K562 (cell line): ENCODE measurements at regions not wholly inside any gene's neighbourhood (a gene's known extent, or its start where the extent isn't known, plus 50 kb on each side); places are given as distances from the start of the nearest gene placed in this dataset.

Source experiments
- CBFA2T3 ChIP-seq: fragments of 450-650 bp; IDR thresholded peaks from 2 replicates; pipeline ENCODE4 v1.6.1; 2017
- CEBPB ChIP-seq: fragments of 450-650 bp; IDR thresholded peaks from 2 replicates; pipeline ENCODE4 v1.6.1; 2016; ENCODE audit warnings: missing genetic modification characterization, missing compliant biosample characterization
- CREBBP ChIP-seq: IDR thresholded peaks from one replicate; pipeline ENCODE4 v1.6.1; 2012; ENCODE audit warnings: low read depth, mild to moderate bottlenecking, control low read depth, inconsistent platforms, low read length
- DNMT1 ChIP-seq: fragments of 450-650 bp; IDR thresholded peaks from 2 replicates; pipeline ENCODE4 v1.6.1; 2016; ENCODE audit warnings: antibody characterized with exemption, mild to moderate bottlenecking
- ELK3 ChIP-seq: fragments of 450-650 bp; formaldehyde crosslinking; IDR thresholded peaks from 2 replicates; pipeline ENCODE4 v1.4.0; 2020; ENCODE audit warnings: mild to moderate bottlenecking
- ESRRA ChIP-seq: fragments of 450-650 bp; IDR thresholded peaks from 2 replicates; pipeline ENCODE4 v1.6.1; 2014; ENCODE audit warnings: low read depth, mild to moderate bottlenecking, moderate library complexity, borderline replicate concordance
- EWSR1 ChIP-seq: fragments of 450-650 bp; IDR thresholded peaks from 2 replicates; pipeline ENCODE4 v1.6.1; 2018; ENCODE audit warnings: borderline replicate concordance, mild to moderate bottlenecking, low read depth, moderate library complexity; ENCODE audit not compliant: partially characterized antibody
- GATA2 ChIP-seq: sonication (generic); formaldehyde crosslinking; IDR thresholded peaks from 2 replicates; pipeline ENCODE4 v1.4.0; 2020; ENCODE audit warnings: mild to moderate bottlenecking, missing genetic modification reagents
- HNRNPK ChIP-seq: fragments of 200-400 bp; formaldehyde crosslinking; IDR thresholded peaks from one replicate; pipeline ENCODE4 v1.6.1; 2018; ENCODE audit warnings: mild to moderate bottlenecking, low read depth, low read length; ENCODE audit not compliant: poor library complexity, severe bottlenecking
- ILK ChIP-seq: fragments of 450-650 bp; IDR thresholded peaks from 2 replicates; pipeline ENCODE4 v1.6.1; 2016; ENCODE audit warnings: missing genetic modification characterization, low read depth, mild to moderate bottlenecking, missing compliant biosample characterization, moderate library complexity, borderline replicate concordance
- MBD2 ChIP-seq: sonication (generic); IDR thresholded peaks from 2 replicates; pipeline ENCODE4 v1.6.1; 2016; ENCODE audit warnings: low read depth, borderline replicate concordance
- MIER1 ChIP-seq: fragments of 450-650 bp; IDR thresholded peaks from 2 replicates; pipeline ENCODE4 v1.6.1; 2016; ENCODE audit warnings: antibody characterized with exemption, mild to moderate bottlenecking, low read depth
- MTF1 ChIP-seq: fragments of 250-450 bp; sonication (Bioruptor Pico); IDR thresholded peaks from 2 replicates; pipeline ENCODE4 v1.9.0; 2021; ENCODE audit warnings: moderate library complexity, mild to moderate bottlenecking, inconsistent platforms, borderline replicate concordance
- MYBL2 ChIP-seq, 2 experiments: fragments of 450-650 bp in 1 of 2; sonication (generic) in 1 of 2; formaldehyde crosslinking in 1 of 2; IDR thresholded peaks; 2 replicates each; pipeline versions ENCODE4 v1.6.1 to v1.8.1; 2017 to 2022; ENCODE audit warnings: borderline replicate concordance in 1 of 2, inconsistent platforms in 1 of 2, low read depth in 1 of 2, mild to moderate bottlenecking in 1 of 2, missing genetic modification reagents in 1 of 2, moderate library complexity in 1 of 2
- POLR2A ChIP-seq: fragments of 450-650 bp; conservative IDR thresholded peaks from 2 replicates; pipeline ENCODE4 v1.6.1; 2016
- POLR2G ChIP-seq: fragments of 200-400 bp; formaldehyde crosslinking; IDR thresholded peaks from 2 replicates; pipeline ENCODE4 v1.6.1; 2017; ENCODE audit warnings: low read depth, mild to moderate bottlenecking, antibody characterized with exemption, low read length, moderate library complexity
- RUNX1 ChIP-seq: sonication (generic); IDR thresholded peaks from 2 replicates; pipeline ENCODE4 v1.6.1; 2016; ENCODE audit warnings: antibody characterized with exemption, low read depth
- SPI1 ChIP-seq: IDR thresholded peaks from 2 replicates; pipeline ENCODE4 v1.6.1; 2011; ENCODE audit warnings: low read depth, low read length, control low read depth, borderline replicate concordance
- STAT5A ChIP-seq: IDR thresholded peaks from 2 replicates; pipeline ENCODE4 v1.6.1; 2012; ENCODE audit warnings: low read length, inconsistent platforms, borderline replicate concordance
- TAL1 ChIP-seq: fragments of 450-650 bp; IDR thresholded peaks from 2 replicates; pipeline ENCODE4 v1.6.1; 2016; ENCODE audit warnings: mild to moderate bottlenecking
- TCF7 ChIP-seq: sonication (generic); IDR thresholded peaks from 2 replicates; pipeline ENCODE4 v1.6.1; 2016; ENCODE audit warnings: antibody characterized with exemption, borderline replicate concordance
- VEZF1 ChIP-seq: fragments of 200-800 bp; sonication (Bioruptor generic); IDR thresholded peaks from 2 replicates; pipeline ENCODE4 v1.6.1; 2017; ENCODE audit warnings: missing genetic modification characterization, missing compliant biosample characterization
- ZBTB17 ChIP-seq: fragments of 450-650 bp; formaldehyde crosslinking; IDR thresholded peaks from 2 replicates; pipeline ENCODE4 v1.4.0; 2020; ENCODE audit warnings: mild to moderate bottlenecking
- ZFPM2 ChIP-seq: fragments of 250-450 bp; sonication (Bioruptor Pico); IDR thresholded peaks from 2 replicates; pipeline ENCODE4 v1.5.1; 2022; ENCODE audit warnings: mild to moderate bottlenecking
- TF ChIP-seq, protein P1 (sequence below): IDR thresholded peaks from 2 replicates; pipeline ENCODE4 v1.6.1; 2011; ENCODE audit warnings: borderline replicate concordance, low read depth, mild to moderate bottlenecking, moderate library complexity, low read length; ENCODE audit not compliant: insufficient read depth, poor library complexity, severe bottlenecking
- TF ChIP-seq, protein P2 (sequence below): sonication (generic); formaldehyde crosslinking; IDR thresholded peaks from 2 replicates; pipeline ENCODE4 v1.8.0; 2022; ENCODE audit warnings: mild to moderate bottlenecking, low read depth, missing genetic modification reagents

DNA sequence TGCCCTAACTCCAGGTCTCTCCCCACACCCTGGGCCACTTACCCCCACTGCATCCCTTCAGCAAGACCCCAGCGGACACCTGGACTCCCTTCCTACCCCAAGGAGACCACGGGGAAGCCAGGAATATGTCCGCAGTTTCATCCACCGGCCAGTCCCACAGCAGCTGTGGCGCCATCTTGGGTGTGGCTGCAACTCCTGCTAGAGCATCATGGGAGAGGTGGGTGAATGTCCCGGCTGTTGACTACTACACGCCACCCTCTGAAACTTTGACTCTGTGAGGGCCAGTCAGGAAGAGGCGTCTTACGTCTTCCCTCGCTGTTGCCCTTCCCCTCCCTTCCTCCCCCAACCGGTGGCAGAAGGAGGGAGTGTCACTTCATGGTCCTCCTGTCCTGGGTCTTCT is 238.3 kb upstream of the RNF32 start (continued):
- TF ChIP-seq, protein P1, sequence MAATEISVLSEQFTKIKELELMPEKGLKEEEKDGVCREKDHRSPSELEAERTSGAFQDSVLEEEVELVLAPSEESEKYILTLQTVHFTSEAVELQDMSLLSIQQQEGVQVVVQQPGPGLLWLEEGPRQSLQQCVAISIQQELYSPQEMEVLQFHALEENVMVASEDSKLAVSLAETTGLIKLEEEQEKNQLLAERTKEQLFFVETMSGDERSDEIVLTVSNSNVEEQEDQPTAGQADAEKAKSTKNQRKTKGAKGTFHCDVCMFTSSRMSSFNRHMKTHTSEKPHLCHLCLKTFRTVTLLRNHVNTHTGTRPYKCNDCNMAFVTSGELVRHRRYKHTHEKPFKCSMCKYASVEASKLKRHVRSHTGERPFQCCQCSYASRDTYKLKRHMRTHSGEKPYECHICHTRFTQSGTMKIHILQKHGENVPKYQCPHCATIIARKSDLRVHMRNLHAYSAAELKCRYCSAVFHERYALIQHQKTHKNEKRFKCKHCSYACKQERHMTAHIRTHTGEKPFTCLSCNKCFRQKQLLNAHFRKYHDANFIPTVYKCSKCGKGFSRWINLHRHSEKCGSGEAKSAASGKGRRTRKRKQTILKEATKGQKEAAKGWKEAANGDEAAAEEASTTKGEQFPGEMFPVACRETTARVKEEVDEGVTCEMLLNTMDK: no peak
- TF ChIP-seq VEZF1 (peak; percentile 85), CBFA2T3 (no peak), ZBTB17 (peak; percentile 92), POLR2G (peak; percentile 87), TCF7 (no peak), MBD2 (peak; percentile 60; the same call in 1 of the 2 replicates), MIER1 (no peak), STAT5A (no peak), CEBPB (tag) (no peak), ILK (tag) (no peak), GATA2 (CRISPR knock-in tag) (no peak), TAL1 (no peak), ZFPM2 (CRISPR knock-in tag) (no peak), ESRRA (peak; percentile 38; the same call in 1 of the 2 replicates), EWSR1 (no peak), RUNX1 (no peak), MTF1 (CRISPR knock-in tag) (no peak), ELK3 (no peak), CREBBP (no peak), POLR2A (peak; percentile 90), DNMT1 (no peak), MYBL2 (IDR thresholded peaks at IDR 0.05; ENCODE audit: low read depth) (no peak), MYBL2 (CRISPR knock-in tag; IDR thresholded peaks at IDR 0.05; ENCODE audit: borderline replicate concordance) (no peak), SPI1 (0 out of 2 replicates have a peak, but pooled peaks have one; percentile 2), HNRNPK (no peak)
- TF ChIP-seq, protein P2, sequence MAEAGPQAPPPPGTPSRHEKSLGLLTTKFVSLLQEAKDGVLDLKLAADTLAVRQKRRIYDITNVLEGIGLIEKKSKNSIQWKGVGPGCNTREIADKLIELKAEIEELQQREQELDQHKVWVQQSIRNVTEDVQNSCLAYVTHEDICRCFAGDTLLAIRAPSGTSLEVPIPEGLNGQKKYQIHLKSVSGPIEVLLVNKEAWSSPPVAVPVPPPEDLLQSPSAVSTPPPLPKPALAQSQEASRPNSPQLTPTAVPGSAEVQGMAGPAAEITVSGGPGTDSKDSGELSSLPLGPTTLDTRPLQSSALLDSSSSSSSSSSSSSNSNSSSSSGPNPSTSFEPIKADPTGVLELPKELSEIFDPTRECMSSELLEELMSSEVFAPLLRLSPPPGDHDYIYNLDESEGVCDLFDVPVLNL (CRISPR knock-in tag): no peak
